Astrocyte (in vitro differentiated cells and primary cell): ENCODE measurements at regions not wholly inside any gene's neighbourhood (a gene's known extent, or its start where the extent isn't known, plus 50 kb on each side); places are given as distances from the start of the nearest gene placed in this dataset.

Source experiments
- DNase-seq: peaks from one replicate; pipeline ENCODE4 v3.0.0-alpha.2; 2010; ENCODE audit warnings: low read depth
- FAIRE-seq: peaks from 2 replicates; lab custom pipeline; 2011; peaks lifted over from hg19 to GRCh38; lab: Jason Lieb, UNC
- H2AFZ ChIP-seq: 2 replicates; pipeline ENCODE4 v1.6.0; 2012; ENCODE audit warnings: low read depth, low read length, inconsistent platforms
- H3K27ac ChIP-seq: 2 replicates; pipeline ENCODE4 v1.5.1; 2011; ENCODE audit warnings: low read depth, low read length, inconsistent platforms
- H3K27me3 ChIP-seq: 2 replicates; pipeline ENCODE4 v1.6.0; 2011; ENCODE audit warnings: low read length, inconsistent platforms; ENCODE audit not compliant: insufficient read depth
- H3K36me3 ChIP-seq: 2 replicates; pipeline ENCODE4 v1.5.1; 2011; ENCODE audit warnings: low read length, inconsistent platforms; ENCODE audit not compliant: insufficient read depth
- H3K4me1 ChIP-seq: 2 replicates; pipeline ENCODE4 v1.5.1; 2011; ENCODE audit warnings: low read length, inconsistent platforms; ENCODE audit not compliant: insufficient read depth
- H3K4me2 ChIP-seq: 2 replicates; pipeline ENCODE4 v1.6.0; 2012; ENCODE audit warnings: low read length, inconsistent platforms
- H3K4me3 ChIP-seq: 2 replicates; pipeline ENCODE4 v1.5.1; 2011; ENCODE audit warnings: low read depth, mild to moderate bottlenecking, low read length, inconsistent platforms; ENCODE audit not compliant: insufficient read depth
- H3K79me2 ChIP-seq: 2 replicates; pipeline ENCODE4 v1.6.0; 2012; ENCODE audit warnings: mild to moderate bottlenecking, low read length, inconsistent platforms; ENCODE audit not compliant: insufficient read depth
- H3K9ac ChIP-seq: 2 replicates; pipeline ENCODE4 v1.6.0; 2012; ENCODE audit warnings: mild to moderate bottlenecking, low read length, inconsistent platforms
- H3K9me3 ChIP-seq: 2 replicates; pipeline ENCODE4 v1.5.1; 2012; ENCODE audit warnings: low read depth, mild to moderate bottlenecking, low read length, inconsistent platforms; ENCODE audit not compliant: insufficient read depth
- H4K20me1 ChIP-seq: 2 replicates; pipeline ENCODE4 v1.6.0; 2012; ENCODE audit warnings: low read length, inconsistent platforms; ENCODE audit not compliant: insufficient read depth
- H3K27ac Mint-ChIP-seq: one replicate; pipeline ENCODE4 v1.8.0; 2021; ENCODE audit warnings: mild to moderate bottlenecking, mixed read lengths; ENCODE audit not compliant: unreplicated experiment
- H3K27me3 Mint-ChIP-seq: one replicate; pipeline ENCODE4 v1.8.0; 2021; ENCODE audit warnings: low read depth, mixed read lengths; ENCODE audit not compliant: unreplicated experiment
- H3K36me3 Mint-ChIP-seq: one replicate; pipeline ENCODE4 v1.8.0; 2021; ENCODE audit warnings: low read depth, mixed read lengths; ENCODE audit not compliant: unreplicated experiment
- H3K4me1 Mint-ChIP-seq: one replicate; pipeline ENCODE4 v1.8.0; 2021; ENCODE audit warnings: low read depth, mixed read lengths; ENCODE audit not compliant: unreplicated experiment
- H3K4me3 Mint-ChIP-seq: one replicate; pipeline ENCODE4 v1.8.0; 2021; ENCODE audit warnings: mild to moderate bottlenecking, moderate library complexity, mixed read lengths; ENCODE audit not compliant: unreplicated experiment
- H3K9me3 Mint-ChIP-seq: one replicate; pipeline ENCODE4 v1.8.0; 2021; ENCODE audit warnings: mild to moderate bottlenecking, mixed read lengths; ENCODE audit not compliant: unreplicated experiment
- CTCF ChIP-seq: IDR thresholded peaks from 2 replicates; pipeline ENCODE4 v1.5.1; 2011; ENCODE audit warnings: low read depth, mild to moderate bottlenecking, inconsistent platforms, low read length, moderate library complexity; ENCODE audit not compliant: insufficient read depth
- EZH2 ChIP-seq: IDR thresholded peaks from 2 replicates; pipeline ENCODE4 v1.6.1; 2012; ENCODE audit warnings: mild to moderate bottlenecking, low read length, inconsistent platforms; ENCODE audit not compliant: insufficient read depth

DNA sequence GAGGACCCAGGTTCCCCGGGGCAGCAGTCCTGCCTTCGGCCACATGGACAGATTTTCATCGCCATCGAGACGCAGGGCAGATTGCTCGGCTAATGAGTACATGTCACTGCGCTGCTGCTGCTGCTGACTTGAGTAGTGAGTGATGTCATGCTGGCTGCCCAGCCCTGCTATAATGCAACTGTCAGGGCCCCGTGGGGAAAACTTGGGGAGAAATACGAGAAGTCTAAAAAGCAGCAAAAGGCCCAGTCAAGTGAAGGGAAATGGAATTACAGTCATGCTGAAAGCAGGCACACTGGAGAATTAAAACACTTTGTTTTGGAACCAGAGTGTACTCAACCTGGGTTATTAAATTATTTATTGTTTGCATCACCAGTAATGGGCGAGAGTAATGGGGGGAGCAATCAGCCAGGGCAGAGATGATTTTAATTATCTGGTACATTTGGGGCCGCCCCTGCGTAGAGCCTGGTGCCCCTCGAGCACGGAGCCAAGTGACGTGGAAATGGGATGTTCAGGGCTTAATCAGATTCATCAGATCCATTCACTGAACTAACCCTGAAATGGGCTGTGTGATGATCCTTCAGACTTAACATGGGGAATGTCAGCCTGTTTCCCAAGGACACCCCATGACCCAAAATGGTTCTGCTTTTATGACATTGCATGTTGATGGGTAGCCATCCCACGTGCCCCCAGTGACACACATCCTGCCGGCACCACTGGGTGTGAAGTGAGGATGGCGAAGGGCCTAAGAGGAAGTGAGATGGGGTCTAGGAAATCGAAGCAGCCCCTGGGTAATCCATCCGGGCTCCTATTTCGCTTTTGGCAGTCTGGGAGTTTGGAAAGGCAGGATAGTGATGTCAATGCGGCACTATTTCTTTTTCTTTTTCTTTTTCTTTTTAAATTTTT, 241.6 kb upstream of the CADM1 start:
- Histone ChIP-seq H4K20me1 (no peaks in the 10 kb centered on the region), H3K4me2 (no peak overlapping the region), H2AFZ (no peak overlapping the region), H3K27ac (no peak overlapping the region), H3K79me2 (no peaks in the 10 kb centered on the region), H3K4me3 (no peak overlapping the region), H3K27me3 (peaks cover 20% of the 10 kb centered on the region), H3K4me1 (no peaks in the 10 kb centered on the region), H3K36me3 (no peaks in the 10 kb centered on the region), H3K9me3 (no peaks in the 10 kb centered on the region), H3K9ac (no peak overlapping the region)
- FAIRE-seq (no peak), DNase-seq (no peak)
- Mint-ChIP-seq H3K27me3 (peaks cover 34% of the 10 kb centered on the region), H3K4me1 (peaks cover 9% of the 10 kb centered on the region), H3K4me3 (no peak overlapping the region), H3K27ac (no peak overlapping the region), H3K9me3 (peaks cover 5% of the 10 kb centered on the region), H3K36me3 (peaks cover 16% of the 10 kb centered on the region)
- no peak for TF ChIP-seq CTCF
- TF ChIP-seq EZH2: no peak

DNA sequence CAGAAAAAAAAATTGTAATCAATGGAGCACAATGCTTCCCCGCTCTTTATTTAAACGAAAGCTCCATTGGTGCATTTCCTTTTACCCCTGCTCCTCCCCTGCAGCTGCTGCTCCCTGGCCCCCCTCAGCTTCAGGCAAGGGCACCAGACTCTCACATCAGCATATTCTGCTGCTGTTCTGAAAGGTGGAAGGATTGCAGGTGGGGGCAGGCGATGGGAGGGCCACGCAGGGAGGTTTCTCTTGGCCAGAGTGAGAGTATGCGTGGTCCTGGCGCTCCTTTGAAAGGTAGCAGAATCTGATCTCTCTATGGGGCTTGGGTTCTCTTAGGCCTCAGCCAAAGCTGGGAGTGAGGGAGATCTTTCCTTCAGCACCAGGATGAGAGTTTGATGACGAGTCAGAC, 240.9 kb upstream of the CADM1 start:
- DNase-seq: no peak
- peaks cover 12% of the 10 kb centered on the region for H3K4me1 Mint-ChIP-seq
- peaks cover 15% of the 10 kb centered on the region for H3K36me3 Mint-ChIP-seq
- FAIRE-seq: no peak
- H3K27ac ChIP-seq: no peak overlapping the region
- H4K20me1 ChIP-seq: no peaks in the 10 kb centered on the region
- no peaks in the 10 kb centered on the region for H3K36me3 ChIP-seq
- no peak overlapping the region for H3K27ac Mint-ChIP-seq
- H3K4me1 ChIP-seq: no peaks in the 10 kb centered on the region
- no peak overlapping the region for H3K4me2 ChIP-seq
- H3K4me3 Mint-ChIP-seq: no peak overlapping the region
- TF ChIP-seq CTCF (no peak), EZH2 (no peak)
- H3K27me3 Mint-ChIP-seq: peaks cover 26% of the 10 kb centered on the region
- peaks cover 5% of the 10 kb centered on the region for H3K9me3 Mint-ChIP-seq
- H2AFZ ChIP-seq: no peak overlapping the region
- H3K9me3 ChIP-seq: no peaks in the 10 kb centered on the region
- H3K27me3 ChIP-seq: peaks cover 16% of the 10 kb centered on the region
- H3K4me3 ChIP-seq: no peak overlapping the region
- H3K79me2 ChIP-seq: no peaks in the 10 kb centered on the region
- H3K9ac ChIP-seq: no peak overlapping the region

GRCh38 chr11:115743719-115744118, 239.5 kb upstream of the CADM1 start:
- Histone ChIP-seq H3K36me3 (no peaks in the 10 kb centered on the region), H3K79me2 (no peaks in the 10 kb centered on the region), H3K27me3 (peaks cover 7% of the 10 kb centered on the region), H3K27ac (no peak overlapping the region), H3K9me3 (no peaks in the 10 kb centered on the region), H2AFZ (no peak overlapping the region), H3K9ac (no peak overlapping the region), H3K4me1 (no peaks in the 10 kb centered on the region), H4K20me1 (no peaks in the 10 kb centered on the region), H3K4me3 (no peak overlapping the region), H3K4me2 (no peak overlapping the region)
- H3K4me1 Mint-ChIP-seq: peaks cover 25% of the 10 kb centered on the region
- TF ChIP-seq EZH2 (no peak), CTCF (no peak)
- H3K27me3 Mint-ChIP-seq: peaks cover 13% of the 10 kb centered on the region
- H3K9me3 Mint-ChIP-seq: peaks cover 5% of the 10 kb centered on the region
- DNase-seq (no peak), FAIRE-seq (no peak)
- no peak overlapping the region for H3K27ac Mint-ChIP-seq
- H3K36me3 Mint-ChIP-seq: peaks cover 7% of the 10 kb centered on the region
- no peak overlapping the region for H3K4me3 Mint-ChIP-seq
